ENCODE measurements at regions not wholly inside any gene's neighbourhood (a gene's known extent, or its start where the extent isn't known, plus 50 kb on each side); places are given as distances from the start of the nearest gene placed in this dataset.
A peak's percentile ranks its signal among the peaks of the same experiment; 100 is the strongest.

DNA sequence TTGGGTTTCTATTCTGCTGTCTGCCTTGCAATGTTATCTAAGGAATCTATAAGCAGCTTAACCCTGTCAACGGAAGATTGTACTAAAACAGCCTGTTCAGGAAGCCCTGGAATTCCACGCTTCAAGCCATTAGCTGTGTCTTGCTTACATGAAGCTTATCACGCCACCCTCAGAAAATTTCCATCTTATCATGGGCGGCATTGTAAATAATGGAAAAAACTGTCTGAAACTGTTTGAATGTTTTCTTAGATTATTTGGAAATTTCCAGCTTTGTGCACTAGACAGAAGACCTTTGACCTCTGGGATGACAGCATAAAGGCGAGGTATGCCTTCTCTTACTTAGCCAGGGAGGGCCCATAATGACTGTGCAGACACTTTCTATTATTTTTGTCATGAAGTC is 319.7 kb downstream of the KCNRG start:
- Histone ChIP-seq H3K36me3 (ENCODE audit: control insufficient read depth, insufficient read depth, low read length) (no peaks in the 10 kb centered on the region), H3K4me1 (ENCODE audit: control insufficient read depth, insufficient read depth, low read length) (peaks cover 6% of the 10 kb centered on the region), H3K4me3 (ENCODE audit: low read length) (no peak overlapping the region), H3K9me3 (ENCODE audit: control insufficient read depth, low read depth, low read length) (no peaks in the 10 kb centered on the region), H3K27me3 (ENCODE audit: control insufficient read depth, insufficient read depth, low read length) (no peaks in the 10 kb centered on the region), H3K27ac (ENCODE audit: low read length) (no peak overlapping the region)
- DNase-seq, result peak in 1 of 2 donors; percentile 25
- 40% methylated on average over 1 of the region's 5 CpGs for WGBS (ENCODE audit: insufficient coverage, low lambda C conversion rate)

DNA sequence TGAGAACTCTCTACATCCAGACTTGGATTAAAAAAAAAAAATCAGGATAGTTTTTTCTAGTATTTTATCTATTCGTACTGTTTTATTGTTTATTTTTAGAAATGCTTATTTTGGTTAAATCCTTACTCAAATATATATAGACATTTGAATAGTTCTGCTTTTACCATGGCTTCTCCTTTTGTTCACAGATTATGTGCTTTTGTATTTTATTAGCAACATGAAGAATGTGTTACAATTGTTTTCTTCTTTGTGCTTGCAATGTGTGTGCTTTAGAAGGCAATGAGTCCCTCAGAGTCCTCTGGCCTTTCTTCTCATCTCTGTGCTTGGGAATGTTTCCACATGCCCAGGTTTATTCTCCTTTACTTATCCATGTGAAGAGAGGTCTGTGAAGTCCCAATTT is 324.0 kb downstream of the KCNRG start:
- no peaks in the 10 kb centered on the region for H3K27me3 ChIP-seq (ENCODE audit: control insufficient read depth, insufficient read depth, low read length)
- no peak for DNase-seq
- H3K4me3 ChIP-seq (ENCODE audit: low read length), result no peak overlapping the region
- H3K36me3 ChIP-seq (ENCODE audit: control insufficient read depth, insufficient read depth, low read length), result no peaks in the 10 kb centered on the region
- H3K4me1 ChIP-seq (ENCODE audit: control insufficient read depth, insufficient read depth, low read length), result peaks cover 6% of the 10 kb centered on the region
- no peak overlapping the region for H3K27ac ChIP-seq (ENCODE audit: low read length)
- no CpG with 5 or more reads among the region's 1 CpG for WGBS (ENCODE audit: insufficient coverage, low lambda C conversion rate)
- no peaks in the 10 kb centered on the region for H3K9me3 ChIP-seq (ENCODE audit: control insufficient read depth, low read depth, low read length)

DNA sequence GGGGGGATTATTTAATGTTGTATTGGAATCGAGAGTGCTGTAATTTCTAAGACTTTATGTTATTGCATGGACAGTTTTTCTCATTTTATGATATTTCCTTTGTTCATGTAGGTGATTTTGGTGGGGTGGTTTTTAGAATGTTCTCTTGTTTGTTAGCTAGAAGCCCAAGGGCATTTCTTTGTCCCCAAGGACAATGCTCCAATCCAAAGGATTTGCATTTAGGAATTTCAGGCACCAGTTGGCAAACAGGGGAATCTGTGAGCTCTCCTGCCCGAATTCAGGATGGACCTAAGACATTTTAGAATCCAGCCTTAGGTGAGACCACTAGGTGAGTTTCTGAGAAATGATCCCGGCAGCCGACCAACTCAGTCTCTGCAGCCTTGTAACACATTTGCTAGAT is 324.9 kb downstream of the KCNRG start:
- WGBS (ENCODE audit: insufficient coverage, low lambda C conversion rate), result no CpG with 5 or more reads among the region's 4 CpGs
- DNase-seq, result no peak
- Histone ChIP-seq H3K27ac (ENCODE audit: low read length) (no peak overlapping the region), H3K36me3 (ENCODE audit: control insufficient read depth, insufficient read depth, low read length) (no peaks in the 10 kb centered on the region), H3K4me1 (ENCODE audit: control insufficient read depth, insufficient read depth, low read length) (no peaks in the 10 kb centered on the region), H3K4me3 (ENCODE audit: low read length) (no peak overlapping the region), H3K9me3 (ENCODE audit: control insufficient read depth, low read depth, low read length) (no peaks in the 10 kb centered on the region), H3K27me3 (ENCODE audit: control insufficient read depth, insufficient read depth, low read length) (no peaks in the 10 kb centered on the region)

DNA sequence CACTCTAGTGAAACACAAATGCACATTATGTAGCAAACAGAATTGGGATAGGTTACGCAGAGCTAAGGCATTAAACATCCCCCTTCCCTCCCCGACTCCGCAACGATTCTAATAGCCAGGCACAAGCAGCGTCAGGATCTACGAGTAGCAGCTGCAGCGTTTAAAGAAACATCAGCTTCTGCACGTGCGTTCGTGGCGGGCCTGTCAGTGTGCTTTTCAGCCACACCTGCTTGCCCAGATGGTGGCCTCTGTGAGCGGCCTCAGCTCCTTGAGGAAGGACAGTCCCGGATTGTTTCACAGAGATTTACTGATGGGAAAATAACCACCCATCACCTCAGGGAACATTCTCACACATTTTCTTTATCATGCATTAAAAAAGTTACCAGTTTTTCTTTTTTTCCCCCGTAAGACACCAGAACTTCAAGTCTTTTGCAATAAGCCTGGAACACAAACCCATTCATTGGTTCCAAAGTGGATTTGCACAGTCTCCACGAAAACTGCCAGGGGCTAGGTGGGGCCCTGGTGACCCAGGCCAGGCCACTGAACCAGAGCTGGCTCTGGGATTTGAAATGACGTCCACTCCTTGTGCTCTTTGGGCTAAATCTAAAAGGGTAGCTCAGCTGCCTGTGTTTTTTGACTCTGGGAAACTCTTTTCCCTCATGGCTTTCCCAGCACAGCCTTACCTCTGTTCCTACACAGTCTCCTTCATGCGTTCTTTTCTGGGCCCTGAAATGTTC is 325.5 kb downstream of the KCNRG start:
- no peak for DNase-seq
- no peak overlapping the region for H3K27ac ChIP-seq (ENCODE audit: low read length)
- no peaks in the 10 kb centered on the region for H3K36me3 ChIP-seq (ENCODE audit: control insufficient read depth, insufficient read depth, low read length)
- no peak overlapping the region for H3K4me3 ChIP-seq (ENCODE audit: low read length)
- WGBS (ENCODE audit: insufficient coverage, low lambda C conversion rate), result no CpG with 5 or more reads among the region's 17 CpGs
- H3K4me1 ChIP-seq (ENCODE audit: control insufficient read depth, insufficient read depth, low read length), result no peaks in the 10 kb centered on the region
- H3K9me3 ChIP-seq (ENCODE audit: control insufficient read depth, low read depth, low read length), result no peaks in the 10 kb centered on the region
- no peaks in the 10 kb centered on the region for H3K27me3 ChIP-seq (ENCODE audit: control insufficient read depth, insufficient read depth, low read length)

DNA sequence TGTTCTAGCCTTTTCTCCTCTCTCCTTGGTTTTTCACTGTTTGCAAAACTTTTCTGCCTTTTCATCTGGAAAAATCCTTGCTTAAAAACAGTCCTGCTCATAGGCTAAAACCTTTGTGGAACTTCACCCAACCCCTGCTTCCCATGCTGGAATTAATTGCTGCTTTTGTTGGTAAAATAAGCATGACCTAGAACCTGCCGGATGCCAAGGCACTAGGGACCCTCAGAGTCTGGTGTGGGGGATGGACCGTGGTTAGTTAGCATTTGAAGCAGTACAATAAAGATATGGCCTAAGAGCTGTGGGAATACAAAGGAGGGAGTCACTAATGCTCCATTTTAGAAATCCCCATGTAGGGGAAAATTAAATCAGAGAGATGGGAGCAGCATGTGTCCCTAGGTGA is 326.3 kb downstream of the KCNRG start:
- Histone ChIP-seq H3K9me3 (ENCODE audit: control insufficient read depth, low read depth, low read length) (no peaks in the 10 kb centered on the region), H3K27ac (ENCODE audit: low read length) (no peak overlapping the region), H3K27me3 (ENCODE audit: control insufficient read depth, insufficient read depth, low read length) (no peaks in the 10 kb centered on the region), H3K4me1 (ENCODE audit: control insufficient read depth, insufficient read depth, low read length) (no peaks in the 10 kb centered on the region), H3K4me3 (ENCODE audit: low read length) (no peak overlapping the region), H3K36me3 (ENCODE audit: control insufficient read depth, insufficient read depth, low read length) (no peaks in the 10 kb centered on the region)
- DNase-seq, result no peak
- WGBS (ENCODE audit: insufficient coverage, low lambda C conversion rate), result no CpG with 5 or more reads among the region's 2 CpGs

DNA sequence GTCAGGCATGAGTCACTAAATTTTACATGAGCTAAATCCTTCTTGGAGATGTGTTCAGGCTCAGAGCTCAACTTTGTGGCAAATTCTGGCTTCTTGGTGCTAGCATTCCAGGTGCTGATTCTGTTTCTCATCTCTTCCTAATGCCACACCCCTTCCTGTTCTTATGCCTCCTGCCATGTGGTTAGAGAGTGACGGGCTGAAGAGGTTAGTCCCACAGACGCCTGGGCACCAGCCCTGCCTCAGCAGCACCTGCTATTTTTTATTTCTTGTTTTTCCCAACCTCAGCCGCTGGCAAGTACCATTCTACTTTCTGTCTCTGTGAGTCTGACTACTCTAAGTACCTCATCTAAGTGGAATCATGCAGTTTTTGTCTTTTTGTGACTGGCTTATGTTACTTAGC is 329.5 kb downstream of the KCNRG start:
- Histone ChIP-seq H3K4me1 (ENCODE audit: control insufficient read depth, insufficient read depth, low read length) (no peaks in the 10 kb centered on the region), H3K36me3 (ENCODE audit: control insufficient read depth, insufficient read depth, low read length) (no peaks in the 10 kb centered on the region), H3K4me3 (ENCODE audit: low read length) (no peak overlapping the region), H3K27me3 (ENCODE audit: control insufficient read depth, insufficient read depth, low read length) (no peaks in the 10 kb centered on the region), H3K27ac (ENCODE audit: low read length) (no peak overlapping the region), H3K9me3 (ENCODE audit: control insufficient read depth, low read depth, low read length) (no peaks in the 10 kb centered on the region)
- 69% methylated on average over 3 of the region's 3 CpGs for WGBS (ENCODE audit: insufficient coverage, low lambda C conversion rate)
- DNase-seq, result no peak

DNA sequence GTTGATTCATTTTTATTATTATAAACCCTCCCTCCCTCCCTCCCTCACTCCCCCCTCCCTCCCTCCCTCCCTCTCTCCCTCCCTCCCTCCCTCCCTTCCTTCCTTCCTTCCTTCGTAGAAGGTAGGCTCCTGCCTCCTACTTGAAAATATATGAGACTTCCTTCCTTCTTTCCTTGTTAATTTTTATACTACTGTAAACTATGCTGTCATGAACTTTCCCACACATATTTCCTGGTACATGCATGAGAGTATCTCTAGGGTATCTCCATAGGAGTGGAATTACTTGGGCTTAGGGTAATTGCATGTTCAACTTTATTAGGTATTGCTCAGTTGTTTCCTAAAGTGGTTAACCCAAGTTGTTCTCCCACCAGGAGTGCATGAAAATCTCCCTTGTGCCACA is 330.6 kb downstream of the KCNRG start:
- Histone ChIP-seq H3K27me3 (ENCODE audit: control insufficient read depth, insufficient read depth, low read length) (no peaks in the 10 kb centered on the region), H3K36me3 (ENCODE audit: control insufficient read depth, insufficient read depth, low read length) (no peaks in the 10 kb centered on the region), H3K4me1 (ENCODE audit: control insufficient read depth, insufficient read depth, low read length) (no peaks in the 10 kb centered on the region), H3K27ac (ENCODE audit: low read length) (no peak overlapping the region), H3K9me3 (ENCODE audit: control insufficient read depth, low read depth, low read length) (no peaks in the 10 kb centered on the region), H3K4me3 (ENCODE audit: low read length) (no peak overlapping the region)
- no peak for DNase-seq
- WGBS (ENCODE audit: insufficient coverage, low lambda C conversion rate), result no CpG with 5 or more reads among the region's 1 CpG

DNA sequence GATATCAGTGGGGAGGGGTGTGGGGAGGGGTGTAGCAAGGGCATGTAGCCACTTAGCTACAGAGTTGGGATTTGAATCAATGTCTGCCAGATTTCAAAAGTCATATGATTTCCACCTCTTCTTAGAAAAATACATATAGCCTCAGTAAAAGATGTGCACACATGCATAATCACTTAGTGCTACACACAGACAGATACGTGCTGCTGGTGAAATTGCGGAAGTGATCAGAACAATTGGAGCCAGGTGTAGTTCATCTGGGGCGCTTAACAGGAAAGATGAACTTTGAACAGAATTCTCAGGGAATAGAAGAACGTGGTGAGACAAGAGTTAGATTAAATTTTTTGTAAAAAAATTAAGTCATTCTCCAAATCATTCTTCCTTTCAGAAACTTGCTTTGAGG is 333.1 kb downstream of the KCNRG start:
- WGBS (ENCODE audit: insufficient coverage, low lambda C conversion rate), result 60% methylated on average over 4 of the region's 4 CpGs
- Histone ChIP-seq H3K4me1 (ENCODE audit: control insufficient read depth, insufficient read depth, low read length) (no peaks in the 10 kb centered on the region), H3K4me3 (ENCODE audit: low read length) (no peak overlapping the region), H3K27me3 (ENCODE audit: control insufficient read depth, insufficient read depth, low read length) (no peaks in the 10 kb centered on the region), H3K9me3 (ENCODE audit: control insufficient read depth, low read depth, low read length) (no peaks in the 10 kb centered on the region), H3K36me3 (ENCODE audit: control insufficient read depth, insufficient read depth, low read length) (no peaks in the 10 kb centered on the region), H3K27ac (ENCODE audit: low read length) (no peak overlapping the region)
- DNase-seq, result peak in 1 of 2 donors; percentile 23

DNA sequence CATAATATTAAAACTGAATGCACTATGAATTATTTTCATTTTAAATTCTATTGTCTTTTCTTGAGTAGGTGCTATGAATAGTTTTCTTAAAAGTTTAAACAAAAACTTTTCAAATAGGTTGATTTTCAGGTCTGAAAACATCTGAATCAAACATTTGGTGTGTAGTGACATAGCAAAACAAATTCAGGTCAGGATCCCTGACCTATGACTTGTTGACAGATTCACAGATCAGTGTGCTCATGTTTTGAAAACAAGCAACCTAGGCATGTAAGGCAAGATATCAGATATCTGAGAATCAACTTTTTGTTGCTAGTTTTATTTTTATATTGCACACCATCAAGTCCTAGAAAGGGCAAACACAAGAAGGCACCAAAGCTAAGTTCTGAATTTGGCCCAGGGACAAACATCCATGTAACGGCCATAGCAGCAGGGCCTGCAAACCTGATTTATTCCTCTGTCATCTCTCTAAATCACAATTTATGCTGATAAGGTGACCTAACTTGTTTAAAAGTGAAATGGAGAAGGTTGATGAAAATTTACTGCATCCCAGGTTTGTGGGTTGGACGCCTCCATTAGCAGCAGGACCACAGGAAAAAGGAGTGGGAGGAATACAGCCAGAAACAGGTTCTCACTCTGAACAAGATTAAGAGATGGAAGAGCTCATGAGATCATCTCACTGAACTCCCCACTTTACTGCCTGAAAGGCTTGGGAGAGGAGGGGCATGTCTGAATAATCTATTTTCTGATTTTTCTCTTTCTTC is 337.7 kb downstream of the KCNRG start:
- Histone ChIP-seq H3K27me3 (ENCODE audit: control insufficient read depth, insufficient read depth, low read length) (no peaks in the 10 kb centered on the region), H3K4me3 (ENCODE audit: low read length) (no peak overlapping the region), H3K4me1 (ENCODE audit: control insufficient read depth, insufficient read depth, low read length) (no peaks in the 10 kb centered on the region), H3K36me3 (ENCODE audit: control insufficient read depth, insufficient read depth, low read length) (no peaks in the 10 kb centered on the region), H3K27ac (ENCODE audit: low read length) (no peak overlapping the region), H3K9me3 (ENCODE audit: control insufficient read depth, low read depth, low read length) (no peaks in the 10 kb centered on the region)
- no peak for DNase-seq
- WGBS (ENCODE audit: insufficient coverage, low lambda C conversion rate), result no CpG with 5 or more reads among the region's 2 CpGs

DNA sequence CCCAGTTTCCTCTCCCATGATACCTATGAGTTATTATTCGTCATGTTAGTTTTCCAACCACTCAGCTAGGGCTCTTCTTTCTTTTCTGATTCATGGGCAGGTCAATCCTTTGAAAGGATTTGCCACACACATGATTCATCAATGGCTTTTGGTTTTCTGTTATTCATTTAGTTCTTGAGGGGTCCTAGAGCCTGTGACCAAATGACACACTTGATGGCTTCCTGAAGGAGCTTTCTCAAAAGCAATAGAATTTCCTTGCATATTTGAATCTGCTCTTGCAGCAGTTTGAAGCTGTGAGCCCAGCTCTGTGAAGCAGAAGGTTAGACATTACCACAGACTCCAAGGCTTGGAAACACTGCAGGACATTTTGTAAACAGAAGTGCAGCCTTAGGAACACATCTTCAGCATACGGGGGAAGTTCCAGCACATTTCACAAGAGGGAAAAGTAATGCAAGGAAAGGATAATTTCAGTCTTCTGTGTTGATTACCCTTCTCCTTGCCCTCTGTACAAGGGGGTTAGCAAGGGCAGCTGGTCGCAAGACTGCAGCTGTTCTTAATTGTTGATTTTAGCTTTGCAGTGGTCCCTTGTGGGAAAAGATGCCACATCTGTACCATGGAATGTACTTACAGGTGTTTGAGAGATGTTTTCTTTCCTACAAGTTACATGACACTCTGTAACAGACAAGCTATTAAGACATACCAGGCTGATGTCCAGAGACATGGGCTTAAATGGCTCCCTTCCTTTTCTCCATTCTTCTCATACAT is 338.6 kb downstream of the KCNRG start:
- Histone ChIP-seq H3K4me1 (ENCODE audit: control insufficient read depth, insufficient read depth, low read length) (no peaks in the 10 kb centered on the region), H3K36me3 (ENCODE audit: control insufficient read depth, insufficient read depth, low read length) (no peaks in the 10 kb centered on the region), H3K4me3 (ENCODE audit: low read length) (no peak overlapping the region), H3K27ac (ENCODE audit: low read length) (no peak overlapping the region), H3K27me3 (ENCODE audit: control insufficient read depth, insufficient read depth, low read length) (no peaks in the 10 kb centered on the region), H3K9me3 (ENCODE audit: control insufficient read depth, low read depth, low read length) (no peaks in the 10 kb centered on the region)
- WGBS (ENCODE audit: insufficient coverage, low lambda C conversion rate), result 100% methylated on average over 1 of the region's 3 CpGs
- no peak for DNase-seq
